Left lung (tissue), 4 donors: ENCODE measurements at regions not wholly inside any gene's neighbourhood (a gene's known extent, or its start where the extent isn't known, plus 50 kb on each side); places are given as distances from the start of the nearest gene placed in this dataset.

Source experiments
- ATAC-seq: fragments of 200-7000 bp; cut with Tn5 transposase; one replicate; pipeline ENCODE4 v1.9.1; 2020; ENCODE audit warnings: moderate library complexity
- DNase-seq, 4 donors: peaks; one replicate each; pipeline ENCODE4 v3.0.0-alpha.2; 2013 to 2020
- H3K27ac ChIP-seq, 2 donors: fragments of 200-600 bp; sonication (generic) in 1 of 2; one replicate each; pipeline versions ENCODE4 v1.5.0 to v1.8.0; 2020 to 2021
- H3K27me3 ChIP-seq, 2 donors: fragments of 200-600 bp; sonication (generic) in 1 of 2; one replicate each; pipeline versions ENCODE4 v1.5.0 to v1.8.0; 2020 to 2021
- H3K36me3 ChIP-seq, 2 donors: fragments of 200-600 bp; sonication (generic) in 1 of 2; one replicate each; pipeline versions ENCODE4 v1.5.0 to v1.8.0; 2020 to 2021
- H3K4me1 ChIP-seq, 2 donors: fragments of 200-600 bp; one replicate each; pipeline ENCODE4 v1.8.0; 2021
- H3K4me3 ChIP-seq, 2 donors: fragments of 200-600 bp; sonication (generic) in 1 of 2; one replicate each; pipeline versions ENCODE4 v1.5.0 to v1.8.0; 2020 to 2021; ENCODE audit warnings: mild to moderate bottlenecking in 1 of 2
- H3K9me3 ChIP-seq, 2 donors: fragments of 200-600 bp; sonication (generic) in 1 of 2; one replicate each; pipeline versions ENCODE4 v1.5.0 to v1.8.0; 2020 to 2021
- CTCF ChIP-seq, 2 donors: fragments of 200-600 bp; sonication (generic) in 1 of 2; IDR thresholded peaks; one replicate each; pipeline versions ENCODE4 v1.5.0 to v1.8.0; 2021; ENCODE audit warnings: antibody characterized with exemption in 2 of 2
- intact Hi-C, 2 donors: fragments of 100-400 bp; cut with DNase I; formaldehyde crosslinking; loops; one replicate each; pipeline versions ENCODE4 v1.11.2 to v1.14.2; 2022
- donor health status: DM: no; HTN: yes; CAD: no.
- donor health status: DM: no; HTN: no; CAD: no.

- Histone ChIP-seq H3K36me3 (no peaks in the 10 kb centered on the region), H3K4me3 (no peak overlapping the region), H3K4me1 (no peaks in the 10 kb centered on the region), H3K27ac (no peak overlapping the region), H3K27me3 (no peaks in the 10 kb centered on the region), H3K9me3 (peaks cover 0 to 17% of the 10 kb centered on the region in 2 donors)
- intact Hi-C loops = no loop called here
- DNase-seq (no peak), ATAC-seq (no peak)
- no peak for TF ChIP-seq CTCF (IDR thresholded peaks at IDR 0.05)
Observed at GRCh38 chr5:167678481-167678880, 613.0 kb upstream of the WWC1 start.

DNA sequence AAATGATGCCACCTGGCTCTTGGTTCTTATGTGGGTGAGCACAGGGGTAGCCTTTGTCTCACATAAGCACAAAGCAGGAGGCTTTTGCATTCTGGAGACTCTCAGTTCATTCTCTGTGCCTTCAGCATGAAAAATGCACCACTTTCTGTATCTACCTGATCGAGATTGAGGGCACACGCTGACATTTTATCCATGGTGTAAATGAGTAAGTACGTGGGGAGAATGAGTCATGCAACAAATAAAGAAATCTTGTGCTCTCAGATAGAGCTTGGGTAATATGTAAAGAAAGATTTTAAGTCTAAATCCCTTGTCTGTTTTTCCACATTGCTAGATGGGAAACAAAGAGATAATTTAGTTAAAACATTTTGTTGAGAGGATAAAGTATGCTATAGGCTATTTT lies 607.2 kb upstream of the WWC1 start:
- no peaks in the 10 kb centered on the region for H3K27me3 ChIP-seq
- TF ChIP-seq CTCF (IDR thresholded peaks at IDR 0.05) = no peak
- intact Hi-C loops = no loop called here
- peaks cover 0 to 7% of the 10 kb centered on the region in 2 donors for H3K9me3 ChIP-seq
- DNase-seq = no peak
- no peak for ATAC-seq
- no peaks in the 10 kb centered on the region for H3K36me3 ChIP-seq
- H3K4me1 ChIP-seq = no peaks in the 10 kb centered on the region
- no peak overlapping the region for H3K27ac ChIP-seq
- no peak overlapping the region for H3K4me3 ChIP-seq

DNA sequence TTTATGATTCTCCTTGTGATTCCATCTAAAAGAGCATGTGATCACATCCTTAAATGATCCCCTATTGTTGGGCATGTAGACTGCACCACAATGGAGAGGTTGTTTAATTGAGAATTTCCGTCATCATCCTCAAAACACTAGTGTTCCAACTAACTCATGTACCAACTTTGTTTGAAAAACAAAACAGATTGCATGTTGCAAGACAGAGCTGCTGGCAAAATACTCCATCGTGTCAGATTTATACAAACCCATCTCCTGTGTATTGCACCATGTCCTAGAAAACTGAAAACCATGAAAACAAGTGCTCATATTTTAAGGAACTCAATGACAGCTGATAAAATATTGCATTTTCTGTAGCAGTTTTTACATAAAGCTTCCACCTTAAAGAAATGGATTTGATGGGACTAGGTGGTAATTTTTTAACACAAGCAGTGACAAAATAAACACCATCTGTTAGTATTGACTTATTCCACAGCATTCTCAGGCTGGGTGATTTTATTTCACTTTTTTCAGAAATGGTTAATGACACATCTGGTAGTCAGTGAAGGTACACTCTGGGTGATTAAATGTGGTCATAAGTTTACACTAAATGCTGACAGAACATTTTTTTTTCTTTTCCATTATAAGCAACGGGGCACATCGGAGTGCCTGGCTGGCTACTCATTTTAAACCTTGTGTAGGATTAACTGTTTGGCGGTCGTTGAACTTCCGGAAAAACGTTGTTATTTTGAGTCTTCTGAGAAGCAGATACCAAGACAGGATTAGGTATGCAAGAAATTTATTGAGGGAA lies 602.9 kb upstream of the WWC1 start:
- no peaks in the 10 kb centered on the region for H3K36me3 ChIP-seq

GRCh38 chr5:167694325-167695147 lies 596.9 kb upstream of the WWC1 start:
- DNase-seq = no peak
- intact Hi-C loops = no loop called here
- Histone ChIP-seq H3K27me3 (no peaks in the 10 kb centered on the region), H3K9me3 (no peaks in the 10 kb centered on the region), H3K36me3 (no peaks in the 10 kb centered on the region), H3K27ac (no peak overlapping the region), H3K4me3 (no peak overlapping the region), H3K4me1 (no peaks in the 10 kb centered on the region)
- TF ChIP-seq CTCF (IDR thresholded peaks at IDR 0.05) = no peak
- no peak for ATAC-seq

More for the DNA sequence above, 602.9 kb upstream of the WWC1 start:
- TF ChIP-seq CTCF (IDR thresholded peaks at IDR 0.05) = no peak
- H3K27me3 ChIP-seq = no peaks in the 10 kb centered on the region
- intact Hi-C loops = no loop called here
- H3K27ac ChIP-seq = no peak overlapping the region
- DNase-seq = no peak
- H3K4me1 ChIP-seq = no peaks in the 10 kb centered on the region
- H3K9me3 ChIP-seq = no peaks in the 10 kb centered on the region
- no peak for ATAC-seq
- no peak overlapping the region for H3K4me3 ChIP-seq
